AG09319 (cell line): ENCODE measurements at regions not wholly inside any gene's neighbourhood (a gene's known extent, or its start where the extent isn't known, plus 50 kb on each side); places are given as distances from the start of the nearest gene placed in this dataset.

Experiments
- DNase-seq: peaks from one replicate; pipeline ENCODE4 v3.0.0-alpha.2; 2010; ENCODE audit warnings: low read depth; ENCODE audit errors: extremely low read depth
- CTCF ChIP-seq: IDR thresholded peaks from 2 replicates; pipeline ENCODE4 v1.5.1; 2011; ENCODE audit warnings: low read depth, mild to moderate bottlenecking, inconsistent platforms, low read length, moderate library complexity

- no peak for DNase-seq
- no peak for TF ChIP-seq CTCF
Measured at GRCh38 chr3:177739461-177739860, 542.2 kb upstream of the TBL1XR1 start.

- DNase-seq = no peak
- no peak for TF ChIP-seq CTCF
Measured at GRCh38 chr3:177740254-177740653, 543.0 kb upstream of the TBL1XR1 start.

- no peak for TF ChIP-seq CTCF
- no peak for DNase-seq
Measured at GRCh38 chr3:177742273-177742672, 545.0 kb upstream of the TBL1XR1 start.

DNA sequence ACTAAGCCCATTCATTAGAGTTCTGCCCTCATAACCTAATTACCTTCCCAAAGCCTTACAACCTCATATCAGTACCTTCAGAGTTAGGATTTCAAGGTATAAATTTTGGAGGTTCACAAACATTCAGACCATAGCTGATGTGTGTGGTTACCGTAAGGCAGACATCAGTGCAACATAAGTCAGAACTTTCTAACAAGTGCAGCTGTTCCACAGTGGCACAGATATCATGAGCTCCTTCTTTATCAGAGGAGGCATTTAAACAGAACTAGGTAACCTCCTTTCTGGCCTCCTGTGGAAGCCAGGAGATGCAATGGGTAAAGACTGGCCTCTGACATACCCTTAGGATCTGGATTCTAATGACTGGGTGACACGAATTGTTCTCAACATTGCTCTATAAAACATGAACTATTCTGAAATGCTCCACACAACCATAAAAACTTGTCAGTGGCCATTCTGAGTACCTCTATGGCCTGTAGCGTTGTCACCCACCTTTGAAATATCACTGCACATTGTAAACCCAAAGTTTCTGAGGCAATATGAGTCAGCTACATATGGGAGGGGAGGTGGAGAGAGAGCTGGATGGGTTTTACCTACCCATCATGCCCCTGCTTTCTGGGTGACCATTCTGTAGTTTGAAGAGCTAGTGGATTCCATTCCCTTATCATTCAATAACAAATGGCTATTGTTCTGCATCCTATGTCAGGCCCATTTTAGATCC, 546.0 kb upstream of the TBL1XR1 start:
- TF ChIP-seq CTCF = no peak
- DNase-seq = no peak

DNA sequence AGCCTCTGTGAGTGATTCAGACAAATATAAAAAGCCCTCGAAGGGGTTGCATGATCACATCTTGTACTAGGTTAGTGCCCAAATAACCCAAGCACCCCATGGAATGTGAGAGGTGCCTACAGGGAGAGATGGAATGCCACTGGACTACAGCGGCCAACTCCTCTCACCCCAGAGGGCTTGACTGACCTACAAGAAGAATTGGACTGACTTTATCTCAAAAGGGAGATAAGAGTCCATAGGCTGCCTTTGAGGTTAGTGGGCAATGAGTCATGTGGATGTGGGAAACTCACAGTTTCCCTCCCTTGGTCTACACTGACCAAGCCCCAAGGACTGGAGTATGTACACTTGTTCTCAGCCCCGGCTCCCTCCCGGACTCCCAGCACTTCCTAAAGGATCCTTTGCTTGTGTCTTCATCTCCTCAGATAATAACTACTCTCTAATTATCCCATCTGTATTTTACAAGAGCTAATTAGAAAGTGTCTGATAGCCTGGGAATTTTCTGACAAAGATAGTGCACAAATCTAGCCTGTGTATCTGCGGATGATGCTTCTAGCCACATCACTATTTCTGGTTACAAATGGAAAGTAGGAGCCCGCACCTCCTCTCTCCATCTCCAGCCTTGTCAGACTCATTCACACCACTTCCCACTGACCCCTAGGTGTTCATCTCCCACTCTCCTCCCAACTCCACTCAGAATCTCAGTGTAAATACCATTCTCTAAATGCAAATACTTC, 547.8 kb upstream of the TBL1XR1 start:
- no peak for DNase-seq
- no peak for TF ChIP-seq CTCF

- no peak for TF ChIP-seq CTCF
- DNase-seq = no peak
Measured at GRCh38 chr3:177745607-177746005, 548.3 kb upstream of the TBL1XR1 start.

GRCh38 chr3:177746337-177746933, 549.2 kb upstream of the TBL1XR1 start:
- DNase-seq = peak; percentile 46
- no peak for TF ChIP-seq CTCF
